HEK293 (cell line): ENCODE measurements at regions not wholly inside any gene's neighbourhood (a gene's known extent, or its start where the extent isn't known, plus 50 kb on each side); places are given as distances from the start of the nearest gene placed in this dataset.

ENCODE experiments used
- REST ChIP-seq: fragments of 450-650 bp; formaldehyde crosslinking; IDR thresholded peaks from 2 replicates; pipeline ENCODE4 v1.5.1; 2016; ENCODE audit warnings: missing biosample characterization, missing genetic modification characterization
- ZNF23 ChIP-seq: fragments of 450-650 bp; formaldehyde crosslinking; IDR thresholded peaks from 2 replicates; pipeline ENCODE4 v1.5.1; 2016; ENCODE audit warnings: missing biosample characterization, missing genetic modification characterization, borderline replicate concordance
- ZNF837 ChIP-seq: fragments of 450-650 bp; formaldehyde crosslinking; IDR thresholded peaks from 2 replicates; pipeline ENCODE4 v1.5.1; 2016; ENCODE audit warnings: missing biosample characterization, missing genetic modification characterization

DNA sequence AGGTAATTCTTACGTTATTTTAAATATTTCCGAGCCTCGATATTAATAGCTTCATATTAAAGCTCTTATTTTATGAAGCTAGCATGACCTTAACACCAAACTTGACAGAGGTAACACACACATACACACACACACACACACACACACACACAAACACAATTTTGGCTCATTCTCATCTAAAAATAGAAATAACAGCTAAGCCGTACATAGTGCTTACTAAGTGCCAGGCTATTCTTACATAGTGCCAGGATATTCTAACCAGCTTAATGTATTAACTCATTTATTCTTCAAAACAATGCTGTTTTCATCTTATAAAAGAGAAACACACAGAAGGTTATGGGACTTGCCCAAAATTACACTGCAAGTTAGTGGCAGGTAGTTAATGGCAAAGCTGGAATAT, 87.0 kb upstream of the BLTP1 start:
- TF ChIP-seq ZNF837 (tag by site-specific recombination), result no peak
- no peak for TF ChIP-seq REST
- no peak for TF ChIP-seq ZNF23
